ENCODE measurements at regions not wholly inside any gene's neighbourhood (a gene's known extent, or its start where the extent isn't known, plus 50 kb on each side); places are given as distances from the start of the nearest gene placed in this dataset.

DNA sequence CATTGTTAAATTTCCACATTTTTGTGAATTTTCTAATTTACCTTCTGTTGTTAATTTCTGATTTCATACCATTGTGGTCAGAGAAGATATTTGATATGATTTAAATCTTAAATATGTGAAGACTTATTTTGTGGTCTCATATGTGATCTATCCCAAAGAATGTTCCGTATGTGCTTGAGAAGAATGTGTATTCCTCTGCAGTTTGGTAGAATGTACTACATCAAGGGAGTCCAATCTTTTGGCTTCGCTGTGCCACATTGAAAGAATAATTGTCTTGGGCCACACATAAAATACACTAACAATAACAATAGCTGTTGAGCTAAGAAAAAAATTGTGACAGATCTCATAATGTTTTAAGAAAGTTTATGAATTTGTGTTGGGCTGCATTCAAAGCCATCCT is 140.7 kb upstream of the PRNP start:
- intact Hi-C loops (cut with micrococcal nuclease), result no loop called here
- H3K79me2 ChIP-seq (ENCODE audit: control insufficient read depth, insufficient read depth, low read length), result no peaks in the 10 kb centered on the region
- WGBS (ENCODE audit: insufficient coverage), result no CpG with 5 or more reads among the region's 2 CpGs
- H3K27ac ChIP-seq (ENCODE audit: low read length in 2 of 2), result no peak overlapping the region
- no peaks in the 10 kb centered on the region for H3K36me3 ChIP-seq (replicated peaks in 1 of 2; ENCODE audit: control extremely low read depth in 1 of 2, control insufficient read depth in 1 of 2, extremely low read depth in 1 of 2, insufficient read depth in 2 of 2, low read length in 1 of 2)
- peaks cover 35% of the 10 kb centered on the region for H3K27me3 Mint-ChIP-seq
- no peak overlapping the region for H2AFZ ChIP-seq (ENCODE audit: insufficient read depth, low read depth, low read length, poor library complexity, severe bottlenecking)
- ChIA-PET CTCF (no interaction called here), POLR2A (no interaction called here)
- TF ChIP-seq EZH2 (IDR thresholded peaks at IDR 0.05; ENCODE audit: borderline replicate concordance, insufficient read depth, low read depth, low read length, poor library complexity, severe bottlenecking), result no peak
- TF ChIP-seq, protein P1, sequence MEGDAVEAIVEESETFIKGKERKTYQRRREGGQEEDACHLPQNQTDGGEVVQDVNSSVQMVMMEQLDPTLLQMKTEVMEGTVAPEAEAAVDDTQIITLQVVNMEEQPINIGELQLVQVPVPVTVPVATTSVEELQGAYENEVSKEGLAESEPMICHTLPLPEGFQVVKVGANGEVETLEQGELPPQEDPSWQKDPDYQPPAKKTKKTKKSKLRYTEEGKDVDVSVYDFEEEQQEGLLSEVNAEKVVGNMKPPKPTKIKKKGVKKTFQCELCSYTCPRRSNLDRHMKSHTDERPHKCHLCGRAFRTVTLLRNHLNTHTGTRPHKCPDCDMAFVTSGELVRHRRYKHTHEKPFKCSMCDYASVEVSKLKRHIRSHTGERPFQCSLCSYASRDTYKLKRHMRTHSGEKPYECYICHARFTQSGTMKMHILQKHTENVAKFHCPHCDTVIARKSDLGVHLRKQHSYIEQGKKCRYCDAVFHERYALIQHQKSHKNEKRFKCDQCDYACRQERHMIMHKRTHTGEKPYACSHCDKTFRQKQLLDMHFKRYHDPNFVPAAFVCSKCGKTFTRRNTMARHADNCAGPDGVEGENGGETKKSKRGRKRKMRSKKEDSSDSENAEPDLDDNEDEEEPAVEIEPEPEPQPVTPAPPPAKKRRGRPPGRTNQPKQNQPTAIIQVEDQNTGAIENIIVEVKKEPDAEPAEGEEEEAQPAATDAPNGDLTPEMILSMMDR (IDR thresholded peaks at IDR 0.05), result no peak
- DNase-seq (no peak), ATAC-seq (ENCODE audit: low read depth) (no peak)
- H3K9me3 Mint-ChIP-seq (ENCODE audit: insufficient read depth), result no peaks in the 10 kb centered on the region
- no peak overlapping the region for H3K4me3 ChIP-seq (ENCODE audit: control extremely low read depth in 1 of 5, extremely low read depth in 1 of 5, insufficient read depth in 1 of 5, low read depth in 2 of 5, low read length in 4 of 5)
- H3K4me3 Mint-ChIP-seq, result no peak overlapping the region
- H3K4me1 ChIP-seq (ENCODE audit: control insufficient read depth in 2 of 2, insufficient read depth in 2 of 2, low read length in 2 of 2), result no peaks in the 10 kb centered on the region
- H3K9ac ChIP-seq (ENCODE audit: low read length), result no peak overlapping the region
- H3K27me3 ChIP-seq (replicated peaks in 1 of 4; ENCODE audit: control extremely low read depth in 1 of 4, control insufficient read depth in 3 of 4, insufficient read depth in 4 of 4, low read length in 3 of 4), result no peaks in the 10 kb centered on the region
- H3K27ac Mint-ChIP-seq, result no peak overlapping the region
- no peaks in the 10 kb centered on the region for H3K4me1 Mint-ChIP-seq
- H3K4me2 ChIP-seq (replicated peaks; ENCODE audit: low read depth, low read length, poor library complexity, severe bottlenecking), result no peak overlapping the region
- H4K20me1 ChIP-seq (ENCODE audit: control insufficient read depth, insufficient read depth, low read length, poor library complexity, severe bottlenecking), result no peaks in the 10 kb centered on the region
- peaks cover 0 to 3% (median 0%) of the 10 kb centered on the region in 3 donors for H3K9me3 ChIP-seq (ENCODE audit: control extremely low read depth in 1 of 3, control insufficient read depth in 2 of 3, insufficient read depth in 1 of 3, low read length in 2 of 3)

DNA sequence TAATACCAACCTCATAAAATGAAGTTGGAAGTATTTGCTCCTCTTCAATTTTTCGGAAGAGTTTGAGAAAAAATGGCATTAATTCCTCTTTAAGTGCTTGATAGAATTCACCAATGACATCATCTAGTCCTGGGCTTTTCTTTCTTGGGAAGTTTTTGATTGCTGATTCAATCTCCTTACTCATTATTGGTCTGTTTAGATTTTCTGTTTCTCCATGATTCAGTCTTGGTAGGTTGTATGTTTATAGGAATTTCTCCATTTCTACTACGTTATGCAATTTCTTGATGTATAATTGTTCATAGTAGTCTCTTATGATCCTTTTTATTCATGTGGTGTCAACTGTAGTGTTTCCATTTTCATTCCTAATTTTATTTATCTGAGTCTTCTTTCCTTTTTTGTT is 141.5 kb upstream of the PRNP start:
- WGBS (ENCODE audit: insufficient coverage), result no CpG with 5 or more reads among the region's 2 CpGs
- H3K9ac ChIP-seq (ENCODE audit: low read length), result no peak overlapping the region
- H3K79me2 ChIP-seq (ENCODE audit: control insufficient read depth, insufficient read depth, low read length), result no peaks in the 10 kb centered on the region
- DNase-seq (no peak), ATAC-seq (ENCODE audit: low read depth) (no peak)
- ChIA-PET CTCF (no interaction called here), POLR2A (no interaction called here)
- H3K36me3 ChIP-seq (replicated peaks in 1 of 2; ENCODE audit: control extremely low read depth in 1 of 2, control insufficient read depth in 1 of 2, extremely low read depth in 1 of 2, insufficient read depth in 2 of 2, low read length in 1 of 2), result no peaks in the 10 kb centered on the region
- Mint-ChIP-seq H3K4me1 (no peaks in the 10 kb centered on the region), H3K27me3 (peaks cover 34% of the 10 kb centered on the region), H3K4me3 (no peak overlapping the region), H3K9me3 (ENCODE audit: insufficient read depth) (no peaks in the 10 kb centered on the region), H3K27ac (no peak overlapping the region)
- no peak overlapping the region for H3K4me2 ChIP-seq (replicated peaks; ENCODE audit: low read depth, low read length, poor library complexity, severe bottlenecking)
- H3K27ac ChIP-seq (ENCODE audit: low read length in 2 of 2), result no peak overlapping the region
- no peaks in the 10 kb centered on the region for H3K4me1 ChIP-seq (ENCODE audit: control insufficient read depth in 2 of 2, insufficient read depth in 2 of 2, low read length in 2 of 2)
- peaks cover 0 to 3% (median 0%) of the 10 kb centered on the region in 3 donors for H3K9me3 ChIP-seq (ENCODE audit: control extremely low read depth in 1 of 3, control insufficient read depth in 2 of 3, insufficient read depth in 1 of 3, low read length in 2 of 3)
- TF ChIP-seq, protein P1 (IDR thresholded peaks at IDR 0.05), result no peak
- no peak for TF ChIP-seq EZH2 (IDR thresholded peaks at IDR 0.05; ENCODE audit: borderline replicate concordance, insufficient read depth, low read depth, low read length, poor library complexity, severe bottlenecking)
- intact Hi-C loops (cut with micrococcal nuclease), result no loop called here
- H4K20me1 ChIP-seq (ENCODE audit: control insufficient read depth, insufficient read depth, low read length, poor library complexity, severe bottlenecking), result no peaks in the 10 kb centered on the region
- no peak overlapping the region for H3K4me3 ChIP-seq (ENCODE audit: control extremely low read depth in 1 of 5, extremely low read depth in 1 of 5, insufficient read depth in 1 of 5, low read depth in 2 of 5, low read length in 4 of 5)
- H3K27me3 ChIP-seq (replicated peaks in 1 of 4; ENCODE audit: control extremely low read depth in 1 of 4, control insufficient read depth in 3 of 4, insufficient read depth in 4 of 4, low read length in 3 of 4), result no peaks in the 10 kb centered on the region
- no peak overlapping the region for H2AFZ ChIP-seq (ENCODE audit: insufficient read depth, low read depth, low read length, poor library complexity, severe bottlenecking)

Measured in B cell (primary cell).